HG03097 (cell line): ENCODE measurements at regions not wholly inside any gene's neighbourhood (a gene's known extent, or its start where the extent isn't known, plus 50 kb on each side); places are given as distances from the start of the nearest gene placed in this dataset.

Experiments used
- ATAC-seq: cut with Tn5 transposase; IDR thresholded peaks from one replicate; pipeline ENCODE4 v1.9.1; 2021; ENCODE audit not compliant: unreplicated experiment, low FRiP score

DNA sequence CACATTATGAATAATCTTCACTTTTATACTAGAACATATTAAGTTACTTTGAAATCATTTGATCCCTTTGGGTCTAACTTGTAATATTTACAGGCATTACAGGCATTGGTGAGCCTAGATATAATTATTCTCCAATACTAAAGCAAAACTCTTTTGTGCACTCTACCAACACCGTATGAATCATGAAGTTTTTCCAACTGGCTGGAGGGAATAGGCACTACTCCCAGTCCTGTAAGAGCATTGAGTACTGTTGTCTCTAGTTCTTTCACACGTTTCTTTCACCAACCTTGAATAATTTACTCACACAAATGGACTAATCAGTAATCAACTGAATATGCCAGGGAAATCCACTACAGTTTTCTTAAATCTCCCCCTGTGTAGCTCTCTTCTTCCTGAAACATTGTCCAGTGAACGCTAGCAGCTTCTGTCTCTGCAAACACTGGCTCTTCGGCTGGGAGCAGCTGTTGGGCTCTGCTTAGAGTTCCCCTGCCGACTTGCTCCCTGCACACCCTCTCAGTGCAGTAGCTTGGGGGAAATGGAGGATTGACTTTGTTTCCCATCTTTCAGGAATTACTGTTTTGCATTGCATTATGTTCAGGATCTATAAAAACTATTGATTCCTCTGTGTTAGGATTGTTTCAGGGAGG is 476.7 kb downstream of the RFC3 start:
- no peak for ATAC-seq

DNA sequence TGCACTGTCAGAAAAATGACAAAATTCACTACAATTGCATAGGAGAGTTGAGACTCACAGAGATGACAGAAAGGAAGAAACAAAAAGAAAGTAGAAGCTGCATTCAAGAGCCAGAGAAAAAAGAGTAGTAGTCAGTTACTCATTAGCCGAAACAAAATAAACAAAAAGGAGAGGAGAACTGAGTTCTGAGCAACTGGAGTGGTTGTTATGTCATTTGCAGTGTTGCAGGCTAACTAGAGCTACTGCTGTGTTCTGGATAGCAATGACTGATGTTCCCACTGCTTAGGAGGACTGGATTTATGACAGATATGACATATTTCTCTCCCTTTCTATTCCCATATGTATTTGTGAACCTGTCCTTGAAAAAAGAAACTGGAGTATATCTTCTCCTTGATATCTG is 482.6 kb downstream of the RFC3 start:
- no peak for ATAC-seq

DNA sequence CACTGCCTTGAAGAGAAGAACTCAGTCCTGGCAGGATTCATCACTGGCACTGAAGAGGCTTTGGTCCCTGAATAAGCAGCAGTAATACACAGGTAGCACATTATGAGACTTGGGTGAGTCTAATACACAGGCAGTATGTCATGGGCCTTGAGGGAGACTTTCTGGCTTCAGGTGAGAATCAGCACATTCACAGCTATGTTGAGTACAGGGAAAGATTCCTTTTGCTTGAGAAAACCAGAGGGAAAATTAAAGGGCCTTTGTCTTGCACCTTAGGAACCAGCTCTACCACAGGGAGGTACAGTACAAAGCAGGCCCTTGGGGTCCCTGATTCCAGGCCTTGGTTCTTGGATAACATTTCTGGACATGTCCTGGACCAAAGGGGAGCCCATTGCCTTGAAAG is 484.6 kb downstream of the RFC3 start:
- ATAC-seq, result no peak

DNA sequence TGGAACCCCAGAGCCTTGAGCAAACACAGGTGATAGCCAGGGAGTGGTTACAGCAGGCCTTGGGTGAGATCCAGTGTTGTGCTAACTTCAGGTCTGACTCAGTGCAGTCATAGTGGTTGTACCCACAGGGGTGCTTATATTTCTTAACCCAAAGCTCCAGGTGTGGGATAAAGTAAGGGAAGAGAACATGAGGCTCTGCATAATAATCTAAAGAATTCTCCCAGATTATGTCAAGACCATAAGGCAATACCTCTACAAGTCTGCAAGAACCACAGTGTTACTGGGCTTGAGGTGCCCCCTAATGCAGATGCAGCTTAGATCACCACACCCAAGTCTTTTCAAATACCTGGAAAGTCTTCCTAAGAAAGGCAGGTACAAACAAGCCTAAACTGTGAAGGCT is 485.4 kb downstream of the RFC3 start:
- no peak for ATAC-seq

DNA sequence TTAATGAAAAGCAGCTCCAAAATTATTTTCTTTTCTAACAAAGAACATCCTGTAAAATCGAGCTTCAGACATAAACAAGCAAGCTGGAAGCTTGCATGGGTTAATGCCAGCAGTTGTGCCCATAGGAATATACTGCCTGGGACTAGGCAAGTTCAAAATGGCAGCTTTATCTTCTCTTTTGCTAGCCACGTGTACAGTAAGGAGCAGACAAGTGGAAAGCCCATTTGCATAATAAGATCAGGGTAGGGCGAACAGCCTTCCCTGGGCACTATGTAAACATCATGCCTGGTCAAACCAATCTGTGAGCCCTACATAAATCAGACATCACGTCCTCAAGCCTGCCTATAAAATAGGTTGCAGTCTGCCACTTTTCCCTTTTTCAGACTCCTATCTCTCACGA is 489.7 kb downstream of the RFC3 start:
- no peak for ATAC-seq

DNA sequence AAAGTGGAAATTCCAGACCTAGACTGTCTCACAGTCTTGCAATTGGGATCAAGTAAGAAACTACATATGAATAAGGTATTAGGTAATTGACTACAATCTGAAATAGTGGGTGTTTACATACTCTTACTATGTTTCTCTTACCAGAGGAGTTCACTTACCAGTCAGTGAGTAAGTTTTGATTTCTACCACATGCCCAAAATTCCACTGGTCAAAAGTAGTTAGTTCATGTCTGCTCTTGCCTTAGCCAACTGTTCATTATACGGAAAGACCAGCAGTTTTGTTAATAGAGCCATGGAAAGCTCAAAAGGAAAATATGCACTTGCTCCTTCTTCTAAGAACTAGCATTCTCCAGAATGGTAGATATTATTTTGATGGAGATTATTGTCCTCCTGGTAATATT is 490.8 kb downstream of the RFC3 start:
- no peak for ATAC-seq

DNA sequence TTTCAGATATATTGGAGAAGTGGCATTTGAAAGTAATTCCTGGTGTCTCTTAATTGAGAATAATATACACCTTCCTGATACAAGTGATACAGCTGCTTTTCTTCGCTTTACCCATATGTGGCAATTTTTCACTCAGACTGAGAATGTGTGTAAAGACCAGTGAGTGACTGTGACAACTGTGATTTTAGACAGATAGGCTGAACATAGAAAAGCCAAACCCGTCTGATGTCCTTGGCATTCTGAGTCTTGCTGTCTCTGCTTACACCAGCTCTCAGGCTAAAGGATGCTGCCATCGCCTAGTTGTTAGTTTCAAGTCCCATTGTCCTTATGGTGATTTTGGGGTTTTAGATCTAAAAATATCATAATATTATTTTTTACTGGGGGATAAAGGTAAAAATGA is 492.6 kb downstream of the RFC3 start:
- ATAC-seq, result no peak

DNA sequence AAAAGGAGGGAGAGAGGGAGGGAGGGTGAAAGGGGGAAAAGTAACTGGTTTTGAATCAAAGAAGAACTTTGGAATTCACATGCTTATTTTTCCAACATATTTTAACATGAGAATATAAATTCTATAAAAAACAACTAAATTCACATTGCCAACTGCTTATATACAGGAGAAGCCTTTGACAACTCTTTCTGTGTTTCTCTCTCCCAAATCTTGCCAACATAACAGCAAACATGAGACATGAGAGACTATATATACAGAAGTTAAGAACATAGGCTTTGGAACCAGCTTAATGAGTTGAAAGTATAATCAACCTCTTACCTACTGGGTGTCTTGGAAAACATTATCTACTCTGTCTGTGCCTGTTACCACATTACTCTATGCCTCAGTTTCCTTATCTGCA is 493.3 kb downstream of the RFC3 start:
- ATAC-seq, result no peak

DNA sequence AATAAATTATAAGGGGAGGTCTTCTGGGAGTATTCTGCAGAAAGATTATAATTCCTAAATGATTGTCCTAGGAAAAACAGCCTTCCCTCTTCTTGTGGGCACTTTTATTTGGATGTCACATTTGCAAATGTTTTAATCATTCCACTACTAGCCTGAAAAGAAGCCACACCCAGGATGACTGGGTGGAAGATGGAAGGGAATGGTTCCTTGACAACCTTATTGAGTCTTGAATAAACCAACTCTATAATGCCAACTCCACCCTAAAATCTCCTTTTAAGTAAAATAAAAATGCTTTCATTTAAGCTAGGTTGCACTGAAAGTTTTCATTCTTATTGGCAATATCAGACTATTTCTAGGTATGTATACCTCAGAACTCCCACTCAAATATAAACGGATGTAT is 494.6 kb downstream of the RFC3 start:
- ATAC-seq, result no peak

DNA sequence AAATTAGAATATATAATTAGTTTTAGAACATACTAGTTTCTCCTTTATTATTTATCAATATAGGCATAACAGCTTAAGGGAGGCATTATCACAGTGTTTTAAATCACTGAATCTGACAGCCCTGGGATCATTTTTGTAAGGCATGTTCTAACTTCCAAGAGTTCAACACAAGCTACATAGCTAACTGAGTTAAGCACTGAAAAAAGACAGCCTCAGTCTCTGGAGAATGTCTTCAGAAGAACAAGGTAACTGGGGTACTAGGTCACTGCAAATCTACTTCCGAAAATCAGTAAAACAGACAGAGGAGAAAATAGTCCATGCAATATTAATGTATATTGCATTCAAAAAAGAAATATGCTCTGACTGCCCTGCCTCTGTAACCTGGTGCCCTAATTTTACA is 502.1 kb downstream of the RFC3 start:
- ATAC-seq, result no peak

DNA sequence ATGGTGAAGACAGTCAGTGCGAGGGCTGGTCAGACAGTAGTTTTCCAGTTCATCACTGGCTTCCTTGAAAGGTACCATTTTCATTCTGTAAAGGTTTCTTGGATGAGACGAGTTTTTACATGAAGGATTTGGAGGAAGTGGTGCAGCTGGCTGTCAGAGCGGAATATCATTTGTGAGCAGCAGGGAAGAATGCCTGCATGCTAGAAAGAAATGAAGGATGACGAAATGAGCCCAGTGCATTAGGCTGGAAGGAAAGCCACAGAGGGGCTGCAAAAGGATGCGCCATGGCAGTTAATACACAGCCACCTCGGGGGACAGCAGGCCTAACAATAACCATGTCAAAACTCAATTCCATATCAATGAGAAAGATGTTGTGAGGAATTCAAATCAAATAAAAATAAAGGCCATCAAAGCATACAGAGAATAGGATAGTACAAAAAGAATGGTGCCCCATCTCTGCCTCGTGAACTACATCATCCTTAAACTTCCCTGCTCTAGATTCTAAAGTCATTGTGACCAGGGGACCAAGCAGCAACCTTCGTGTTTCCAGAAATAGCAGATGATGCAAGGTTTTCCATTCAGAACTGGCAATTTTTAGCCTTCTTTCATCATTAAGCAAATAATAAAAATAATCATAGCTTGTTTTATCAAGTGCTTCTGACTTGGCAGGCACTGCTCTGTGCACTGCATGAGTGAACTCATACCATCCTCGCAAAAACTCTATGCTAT is 504.2 kb downstream of the RFC3 start:
- no peak for ATAC-seq

DNA sequence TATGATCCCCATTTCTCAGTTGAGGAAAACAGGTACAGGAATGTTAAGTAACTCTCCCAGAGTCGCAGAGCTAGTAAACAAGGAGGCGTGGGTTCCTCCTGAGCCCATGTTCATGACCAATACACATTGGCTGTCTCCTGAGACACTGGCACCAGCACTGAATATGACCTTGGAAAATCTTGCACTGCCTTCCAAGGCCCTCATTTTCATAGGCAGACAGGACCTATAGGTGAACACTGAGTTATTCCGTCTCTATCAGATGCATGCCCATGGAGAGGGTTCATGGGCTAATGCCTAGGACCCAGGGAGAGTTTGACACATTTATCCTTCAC is 504.8 kb downstream of the RFC3 start:
- no peak for ATAC-seq

DNA sequence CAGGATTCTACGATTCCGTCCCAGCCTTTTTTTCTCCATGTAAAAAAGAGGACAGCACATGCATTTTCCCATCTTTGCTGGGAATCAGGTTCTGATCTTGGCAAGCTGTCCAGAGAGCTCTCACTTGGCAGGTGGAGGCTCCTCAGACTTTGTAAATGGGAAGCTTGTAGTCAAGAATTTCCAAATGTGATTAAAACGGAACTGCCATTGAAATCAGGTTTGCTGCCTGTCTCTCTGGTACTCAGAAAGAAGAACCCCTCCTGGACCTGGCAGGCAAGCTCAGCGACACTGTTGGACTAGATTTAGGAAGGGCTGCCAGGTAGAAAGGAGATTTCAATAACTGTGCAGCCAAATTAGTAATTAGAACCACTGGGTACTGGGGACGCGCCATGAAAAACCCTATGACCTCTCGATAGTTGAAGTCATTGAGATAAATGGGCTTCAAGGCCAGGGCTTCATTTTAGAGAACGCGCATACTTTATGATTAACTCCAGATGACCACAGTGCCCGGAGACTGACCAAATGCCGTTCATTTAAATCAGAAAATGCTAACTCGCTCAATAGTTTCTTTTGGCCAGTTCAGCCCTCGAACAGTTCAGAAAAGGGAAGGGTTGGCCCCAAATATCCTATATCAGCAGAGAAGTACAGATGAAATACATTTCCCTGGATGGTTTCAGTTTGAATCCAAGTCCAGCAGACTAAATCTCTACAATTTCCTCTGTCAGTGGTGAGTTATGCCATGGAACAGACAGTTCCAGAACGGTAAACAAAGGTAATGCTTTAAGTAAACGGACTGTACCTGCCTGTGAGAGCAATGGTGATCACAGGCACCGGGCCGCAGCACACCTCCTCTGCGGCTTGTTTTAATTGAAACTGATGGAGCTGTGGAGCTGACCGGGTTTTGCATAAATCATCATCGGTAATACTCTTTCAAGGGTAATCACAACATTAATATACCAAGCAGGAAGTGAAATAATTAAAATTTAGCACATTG is 517.4 kb downstream of the RFC3 start:
- ATAC-seq, result no peak

DNA sequence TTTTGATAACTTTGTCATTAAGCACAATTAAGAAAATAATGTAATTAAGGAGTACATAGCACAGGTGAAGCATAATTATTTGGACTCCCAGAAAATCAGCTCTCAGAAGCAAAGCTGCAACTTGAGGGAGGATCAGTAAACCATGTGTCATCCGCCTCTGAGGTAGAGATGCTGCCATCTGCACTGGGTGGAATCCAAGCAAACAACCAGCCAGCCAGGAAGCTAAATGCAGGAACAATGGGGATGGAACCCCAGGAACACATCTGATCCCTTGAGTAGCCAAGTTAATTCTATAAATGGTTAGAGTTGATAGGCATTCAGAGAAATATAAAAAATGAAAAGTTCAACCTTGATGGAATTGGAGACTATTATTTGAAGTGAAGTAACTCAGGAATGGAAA is 520.2 kb downstream of the RFC3 start:
- no peak for ATAC-seq

DNA sequence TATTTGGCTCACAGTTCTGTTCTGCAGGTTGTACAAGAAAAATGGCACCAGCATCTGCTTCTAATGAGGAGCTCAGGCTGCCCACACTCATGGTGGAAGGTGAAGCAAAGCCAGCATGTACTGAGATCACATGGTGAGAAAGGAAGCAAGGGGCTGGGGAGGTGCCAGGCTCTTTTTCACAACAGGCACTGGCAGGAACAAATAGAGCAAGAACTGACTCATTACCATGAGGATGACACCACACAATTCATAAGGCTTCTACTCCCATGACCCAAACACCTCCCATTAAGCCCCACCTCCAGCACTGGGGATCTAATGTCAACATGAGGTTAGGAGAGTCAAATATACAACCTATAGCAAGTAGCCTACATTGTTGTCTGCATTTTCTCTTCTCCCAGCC is 522.6 kb downstream of the RFC3 start:
- ATAC-seq, result no peak

DNA sequence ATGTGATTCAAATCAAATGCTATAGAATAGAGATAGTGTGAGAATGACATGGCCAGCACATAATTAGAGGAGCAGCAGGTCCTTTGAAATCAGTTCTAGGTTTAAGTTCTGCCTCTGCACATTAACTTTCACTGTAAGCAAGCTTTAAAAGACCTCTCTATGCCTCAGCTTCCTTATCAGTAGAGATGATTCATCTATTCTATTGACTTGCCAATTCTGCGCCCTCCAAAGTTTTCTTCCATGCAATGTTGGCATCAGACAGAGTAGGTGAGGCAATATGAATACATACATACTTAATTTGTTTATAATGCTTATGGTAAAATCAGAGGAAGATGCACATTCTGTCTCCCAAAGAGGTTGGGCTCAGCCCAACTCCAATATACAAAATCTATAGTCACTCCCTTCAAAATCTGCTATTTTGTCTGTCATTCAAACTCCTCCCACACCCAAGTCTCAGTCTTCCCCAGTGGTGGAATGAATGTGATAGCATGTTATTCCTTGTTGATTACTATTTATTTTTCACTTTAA is 525.5 kb downstream of the RFC3 start:
- ATAC-seq, result no peak

DNA sequence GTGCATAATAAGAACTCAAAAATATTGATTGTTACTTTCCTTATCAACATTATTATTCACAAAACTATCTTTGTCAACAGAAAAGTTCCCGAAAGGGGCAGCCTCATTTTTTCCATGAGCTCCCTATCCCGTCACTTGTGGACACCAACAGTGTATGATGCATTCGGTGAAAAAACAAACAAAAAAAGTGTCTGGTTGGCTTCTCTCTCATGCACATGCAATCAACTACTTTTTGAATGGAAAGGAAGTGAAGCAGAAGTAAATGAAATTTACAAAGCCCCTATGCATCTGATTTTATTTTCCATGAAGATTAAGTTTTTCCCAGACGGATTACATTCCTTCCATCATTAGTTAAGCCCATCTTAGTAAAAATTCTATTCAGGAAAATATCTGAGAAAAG is 526.9 kb downstream of the RFC3 start:
- no peak for ATAC-seq

DNA sequence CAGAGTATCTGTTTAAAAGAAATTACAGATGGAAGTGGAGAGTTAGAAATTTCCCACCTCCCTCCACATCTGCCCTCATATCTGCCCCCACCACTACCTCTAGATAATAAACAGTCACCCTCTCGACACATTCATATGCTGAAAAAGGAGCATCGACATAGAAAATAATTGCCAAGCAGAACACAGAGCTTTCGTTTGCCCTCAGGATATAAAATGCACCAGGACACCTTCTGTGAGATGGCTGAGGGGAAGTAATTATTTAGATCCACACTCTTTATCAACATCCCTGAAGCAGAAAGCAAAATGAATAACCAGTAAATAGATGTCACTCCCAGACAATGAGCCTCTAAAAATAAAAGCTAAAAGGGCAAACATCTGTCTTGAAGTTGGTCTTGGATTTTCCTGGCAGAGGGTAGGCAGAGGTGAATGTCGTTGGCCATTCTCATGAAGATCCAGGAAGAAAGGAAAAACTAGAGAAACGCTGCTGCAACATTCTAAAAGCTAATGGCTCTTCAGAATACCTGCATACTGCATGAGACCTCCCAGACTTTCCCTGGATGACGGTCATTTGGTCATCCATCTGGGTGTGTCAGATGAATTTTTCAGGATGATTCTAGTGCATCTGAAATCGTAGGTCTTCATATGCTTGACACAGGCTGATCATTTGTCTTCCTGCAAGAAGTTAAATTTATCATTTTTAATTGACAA is 527.5 kb downstream of the RFC3 start:
- no peak for ATAC-seq

DNA sequence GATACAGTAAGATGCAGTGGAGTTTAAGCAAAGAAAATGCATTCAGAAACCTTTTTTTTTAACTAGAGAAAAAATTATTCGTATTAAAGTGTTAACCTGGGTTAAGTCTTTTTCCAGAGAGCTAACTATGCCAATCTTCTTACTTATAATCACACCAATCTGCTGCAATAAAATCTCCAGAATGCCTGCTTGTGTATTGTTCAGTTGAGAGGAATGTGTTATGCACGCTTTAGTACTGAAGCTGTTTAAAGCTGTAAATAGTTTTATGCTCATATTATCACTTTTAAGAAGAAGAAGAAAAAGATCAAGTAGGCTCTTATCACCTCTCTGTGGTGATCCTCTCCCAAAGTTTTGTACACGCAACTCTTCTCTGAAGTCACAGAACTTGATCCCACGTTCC is 528.7 kb downstream of the RFC3 start:
- ATAC-seq, result no peak

DNA sequence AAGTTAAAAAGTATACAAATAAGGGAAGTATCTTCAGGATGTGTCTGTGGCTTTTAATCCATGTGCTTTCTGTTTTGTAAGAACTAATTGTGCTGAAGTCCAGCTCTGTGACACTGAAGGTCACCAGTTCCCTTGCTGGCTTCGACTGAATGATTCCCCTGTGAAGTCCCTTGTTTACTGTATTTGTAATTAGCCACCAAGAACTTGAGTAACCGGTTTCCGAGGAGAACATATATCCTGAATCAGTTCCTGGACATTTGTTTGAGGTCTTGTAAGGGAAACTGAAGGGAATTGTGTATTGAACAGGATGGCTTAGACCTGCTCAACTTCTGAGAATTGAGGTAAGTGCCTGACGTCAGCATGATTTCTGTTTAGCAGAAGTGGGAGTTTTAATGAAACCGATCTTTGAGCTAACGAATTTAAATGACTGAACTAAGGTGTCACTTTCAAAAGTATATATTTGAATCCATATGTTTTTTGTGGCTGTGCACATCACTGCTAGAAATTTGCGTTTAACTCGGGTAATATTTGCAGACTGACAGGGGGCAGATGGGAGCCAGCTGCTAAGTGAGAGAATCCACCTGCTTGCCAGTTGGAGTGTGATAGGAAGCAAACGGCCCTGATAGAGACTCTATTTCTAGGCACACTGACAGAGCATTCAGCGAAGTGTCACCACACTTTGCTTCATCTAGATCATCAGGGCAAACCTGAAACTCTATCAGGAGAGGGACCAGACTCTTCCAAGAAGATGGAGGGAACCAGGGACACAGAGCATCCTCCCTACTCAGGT is 530.0 kb downstream of the RFC3 start:
- ATAC-seq, result no peak
